ENCODE measurements at regions not wholly inside any gene's neighbourhood (a gene's known extent, or its start where the extent isn't known, plus 50 kb on each side); places are given as distances from the start of the nearest gene placed in this dataset.

GRCh38 chr1:77623066-77623465 is 59.4 kb downstream of the ZZZ3 start:
- no peak for TF ChIP-seq CTCF (conservative IDR thresholded peaks at IDR 0.05; ENCODE audit: low read depth)
- ChIA-PET POLR2A (ENCODE audit: low non-redundant PET) (no interaction called here), CTCF (no interaction called here)
- no peak overlapping the region for H3K27ac ChIP-seq
- DNase-seq (ENCODE audit: low spot score) = no peak

- POLR2A ChIA-PET (ENCODE audit: low non-redundant PET) = no interaction called here
- CTCF ChIA-PET = interaction anchor here (0.5 kb wide), 1 partner anchor 82 kb away, joined by 5 read pairs; no protein-coding TSS in a partner anchor
- no peak overlapping the region for H3K27ac ChIP-seq
- no peak for TF ChIP-seq CTCF (conservative IDR thresholded peaks at IDR 0.05; ENCODE audit: low read depth)
- DNase-seq (ENCODE audit: low spot score) = no peak
Observed at GRCh38 chr1:77620273-77620672, 62.2 kb downstream of the ZZZ3 start.

GRCh38 chr1:77614037-77614436 is 68.4 kb downstream of the ZZZ3 start:
- no peak overlapping the region for H3K27ac ChIP-seq
- TF ChIP-seq CTCF (conservative IDR thresholded peaks at IDR 0.05; ENCODE audit: low read depth) = no peak
- DNase-seq (ENCODE audit: low spot score) = no peak
- ChIA-PET CTCF (no interaction called here), POLR2A (ENCODE audit: low non-redundant PET) (no interaction called here)

Measured in RWPE1 (cell line).